Psoas muscle (tissue), 7 donors: ENCODE measurements at regions not wholly inside any gene's neighbourhood (a gene's known extent, or its start where the extent isn't known, plus 50 kb on each side); places are given as distances from the start of the nearest gene placed in this dataset.
A peak's percentile ranks its signal among the peaks of the same experiment; 100 is the strongest.

ENCODE experiments used
- ATAC-seq, 4 donors: fragments of 200-7000 bp; cut with Tn5 transposase; one replicate each; pipeline ENCODE4 v1.9.1; 2020; ENCODE audit warnings: moderate library complexity in 3 of 4, mild to moderate bottlenecking in 2 of 4
- DNase-seq, 2 donors: peaks; one replicate each; pipeline ENCODE4 v3.0.0-alpha.2; 2020
- H3K27ac ChIP-seq: fragments of 200-600 bp; one replicate; pipeline ENCODE4 v1.8.0; 2022
- H3K27me3 ChIP-seq, 3 donors: fragments of 200-600 bp in 1 of 3; one replicate each; pipeline versions ENCODE4 v1.6.1 to v1.8.0; 2013 to 2022; ENCODE audit warnings: low read length in 2 of 3, mild to moderate bottlenecking in 2 of 3, moderate library complexity in 1 of 3; ENCODE audit not compliant: insufficient read depth in 3 of 3
- H3K36me3 ChIP-seq, 2 donors: fragments of 200-600 bp in 1 of 2; one replicate each; pipeline versions ENCODE4 v1.6.1 to v1.8.0; 2013 to 2022; ENCODE audit warnings: low read depth in 1 of 2, mild to moderate bottlenecking in 1 of 2, moderate library complexity in 1 of 2; ENCODE audit not compliant: insufficient read depth in 1 of 2
- H3K4me1 ChIP-seq: fragments of 200-600 bp; one replicate; pipeline ENCODE4 v1.8.0; 2022
- H3K4me3 ChIP-seq: fragments of 200-600 bp; one replicate; pipeline ENCODE4 v1.8.0; 2022; ENCODE audit warnings: mild to moderate bottlenecking
- H3K9me3 ChIP-seq: fragments of 200-600 bp; one replicate; pipeline ENCODE4 v1.8.0; 2022
- WGBS, 3 donors: extraction: QIAGEN DNeasy Blood & Tissue Kit; methylation state at CpG; one replicate each; pipeline versions ENCODE4 v1.1.6 to v1.1.7; 2013; 5-methylcytosine and 5-hydroxymethylcytosine counted together
- intact Hi-C, 2 donors: fragments of 100-400 bp; cut with DNase I; formaldehyde crosslinking; loops; one replicate each; pipeline versions ENCODE4 v1.11.0 to v1.14.2; 2022
- TF ChIP-seq, protein P1 (sequence below): fragments of 200-600 bp; IDR thresholded peaks from one replicate; pipeline ENCODE4 v1.8.0; 2022; ENCODE audit warnings: antibody characterized with exemption
- donor health status: healthy with polysubstance abuse.
- donor health status: DM: no; HTN: no; CAD: no; lungs with moderate emphysema.
- donor health status: Bipolar disorder and iron deficiency.
- donor health status: healthy.
- donor health status: DM: yes; HTN: yes; CAD: no.
- donor health status: DM: no; HTN: no; CAD: no.
- donor health status: DM: yes; HTN: yes; CAD: no.

DNA sequence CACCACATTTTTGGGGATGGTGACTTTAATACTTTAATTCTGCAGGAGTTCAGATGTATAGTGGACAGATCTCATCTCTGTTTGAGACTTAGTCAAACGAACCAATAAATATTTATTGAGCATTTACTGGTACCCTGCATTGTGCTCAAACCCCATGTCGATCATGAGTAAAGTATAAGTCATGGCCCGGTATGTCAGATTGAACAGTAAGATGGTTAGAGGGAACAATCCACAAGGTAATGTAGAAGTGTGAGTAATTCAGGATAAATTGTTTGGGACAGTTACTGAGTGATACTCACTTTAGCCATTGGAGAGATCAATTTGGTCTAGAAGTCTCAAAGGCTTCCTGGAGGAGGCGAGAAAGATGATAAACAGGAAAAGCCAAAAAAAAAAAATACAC is 265.5 kb upstream of the C2CD4B start:
- DNase-seq, result no peak
- H3K4me3 ChIP-seq, result no peak overlapping the region
- ATAC-seq, result no peak
- no peaks in the 10 kb centered on the region for H3K36me3 ChIP-seq
- H3K9me3 ChIP-seq, result no peaks in the 10 kb centered on the region
- H3K27me3 ChIP-seq, result no peaks in the 10 kb centered on the region
- peaks cover 53% of the 10 kb centered on the region for H3K4me1 ChIP-seq
- 86 to 91% (median 88%) methylated on average over 4 of the region's 4 CpGs for WGBS, 3 donors
- intact Hi-C loops, result loop anchor here in 1 of 2 donors (5.0 kb wide), 1 partner anchor 38 kb away; the partner anchor contains the start of gene TLN2
- H3K27ac ChIP-seq, result peak overlapping the region; percentile 87
- TF ChIP-seq, protein P1, sequence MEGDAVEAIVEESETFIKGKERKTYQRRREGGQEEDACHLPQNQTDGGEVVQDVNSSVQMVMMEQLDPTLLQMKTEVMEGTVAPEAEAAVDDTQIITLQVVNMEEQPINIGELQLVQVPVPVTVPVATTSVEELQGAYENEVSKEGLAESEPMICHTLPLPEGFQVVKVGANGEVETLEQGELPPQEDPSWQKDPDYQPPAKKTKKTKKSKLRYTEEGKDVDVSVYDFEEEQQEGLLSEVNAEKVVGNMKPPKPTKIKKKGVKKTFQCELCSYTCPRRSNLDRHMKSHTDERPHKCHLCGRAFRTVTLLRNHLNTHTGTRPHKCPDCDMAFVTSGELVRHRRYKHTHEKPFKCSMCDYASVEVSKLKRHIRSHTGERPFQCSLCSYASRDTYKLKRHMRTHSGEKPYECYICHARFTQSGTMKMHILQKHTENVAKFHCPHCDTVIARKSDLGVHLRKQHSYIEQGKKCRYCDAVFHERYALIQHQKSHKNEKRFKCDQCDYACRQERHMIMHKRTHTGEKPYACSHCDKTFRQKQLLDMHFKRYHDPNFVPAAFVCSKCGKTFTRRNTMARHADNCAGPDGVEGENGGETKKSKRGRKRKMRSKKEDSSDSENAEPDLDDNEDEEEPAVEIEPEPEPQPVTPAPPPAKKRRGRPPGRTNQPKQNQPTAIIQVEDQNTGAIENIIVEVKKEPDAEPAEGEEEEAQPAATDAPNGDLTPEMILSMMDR, result no peak

DNA sequence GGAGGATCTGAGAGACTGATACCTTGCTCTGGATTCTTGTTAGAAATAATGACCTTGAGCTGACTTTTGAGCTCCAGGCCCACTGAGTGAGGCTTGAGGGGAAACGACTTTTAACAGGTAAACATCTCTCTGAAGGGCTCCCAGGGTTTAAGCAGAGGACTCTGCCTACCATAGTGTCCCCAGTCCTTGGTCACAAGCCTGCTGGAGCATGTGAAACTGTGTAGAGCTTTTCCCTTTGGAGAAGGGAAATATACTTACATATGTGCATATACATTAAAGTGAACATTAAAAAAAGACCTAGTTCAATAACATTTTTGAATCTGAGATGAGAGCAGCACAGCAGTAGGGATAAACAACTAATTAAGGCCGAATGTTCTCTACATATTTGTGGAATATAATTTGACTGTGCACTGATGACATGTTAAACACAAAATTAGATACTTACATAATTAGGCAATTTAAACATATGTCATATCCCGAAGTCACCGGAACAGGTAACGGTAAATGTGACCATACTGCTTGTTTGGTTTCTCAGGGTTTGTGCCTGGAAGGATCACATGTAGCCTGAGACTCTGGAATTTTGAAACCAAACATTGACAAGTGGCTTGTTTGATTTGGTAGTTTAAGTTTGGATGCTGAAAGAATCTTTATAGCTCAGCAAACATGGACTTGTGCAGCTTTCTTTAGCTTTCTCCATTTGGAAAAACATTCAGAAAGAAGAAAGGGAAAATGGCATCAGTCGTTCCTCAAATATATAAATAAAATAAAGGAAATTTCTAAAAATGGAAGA is 266.1 kb upstream of the C2CD4B start:
- TF ChIP-seq, protein P1, result no peak
- no peak for ATAC-seq
- H3K27ac ChIP-seq, result peak overlapping the region; percentile 87
- H3K4me1 ChIP-seq, result peaks cover 51% of the 10 kb centered on the region
- no peaks in the 10 kb centered on the region for H3K9me3 ChIP-seq
- intact Hi-C loops, result loop anchor here in 1 of 2 donors (5.0 kb wide), 1 partner anchor 39 kb away; the partner anchor contains the start of gene TLN2
- no peak overlapping the region for H3K4me3 ChIP-seq
- H3K27me3 ChIP-seq, result no peaks in the 10 kb centered on the region
- DNase-seq, result no peak
- H3K36me3 ChIP-seq, result no peaks in the 10 kb centered on the region
- 62 to 83% (median 67%) methylated on average over 6 of the region's 6 CpGs for WGBS, 3 donors

DNA sequence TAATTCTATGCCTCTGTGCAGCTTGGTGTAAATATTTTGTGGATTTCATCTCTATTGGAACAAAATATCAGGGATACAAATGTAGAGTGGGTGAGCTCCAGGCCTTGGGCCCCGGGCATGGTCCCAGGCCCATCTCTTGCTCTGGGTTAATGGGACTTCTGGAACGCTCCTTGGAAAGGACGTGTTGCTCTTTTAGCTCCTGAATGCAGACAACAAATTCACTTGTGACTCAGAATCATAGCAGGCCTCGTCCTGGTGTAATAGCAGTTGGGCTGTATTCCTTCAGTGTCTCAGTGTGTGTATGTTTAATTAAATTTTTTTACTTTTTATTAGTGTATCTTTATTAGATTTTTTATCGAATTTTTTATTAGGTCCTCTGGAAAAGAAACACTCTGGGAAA is 266.7 kb upstream of the C2CD4B start:
- H3K9me3 ChIP-seq, result no peaks in the 10 kb centered on the region
- 60 to 85% (median 66%) methylated on average over 5 of the region's 5 CpGs for WGBS, 3 donors
- no peak overlapping the region for H3K4me3 ChIP-seq
- ATAC-seq, result peak in 2 of 4 donors; percentile 35 to 38
- TF ChIP-seq, protein P1, result no peak
- intact Hi-C loops, result loop anchor here in 1 of 2 donors (5.0 kb wide), 1 partner anchor 40 kb away; the partner anchor contains the start of gene TLN2
- H3K36me3 ChIP-seq, result no peaks in the 10 kb centered on the region
- DNase-seq, result no peak
- H3K27me3 ChIP-seq, result no peaks in the 10 kb centered on the region
- peaks cover 51% of the 10 kb centered on the region for H3K4me1 ChIP-seq
- H3K27ac ChIP-seq, result peak overlapping the region; percentile 87

DNA sequence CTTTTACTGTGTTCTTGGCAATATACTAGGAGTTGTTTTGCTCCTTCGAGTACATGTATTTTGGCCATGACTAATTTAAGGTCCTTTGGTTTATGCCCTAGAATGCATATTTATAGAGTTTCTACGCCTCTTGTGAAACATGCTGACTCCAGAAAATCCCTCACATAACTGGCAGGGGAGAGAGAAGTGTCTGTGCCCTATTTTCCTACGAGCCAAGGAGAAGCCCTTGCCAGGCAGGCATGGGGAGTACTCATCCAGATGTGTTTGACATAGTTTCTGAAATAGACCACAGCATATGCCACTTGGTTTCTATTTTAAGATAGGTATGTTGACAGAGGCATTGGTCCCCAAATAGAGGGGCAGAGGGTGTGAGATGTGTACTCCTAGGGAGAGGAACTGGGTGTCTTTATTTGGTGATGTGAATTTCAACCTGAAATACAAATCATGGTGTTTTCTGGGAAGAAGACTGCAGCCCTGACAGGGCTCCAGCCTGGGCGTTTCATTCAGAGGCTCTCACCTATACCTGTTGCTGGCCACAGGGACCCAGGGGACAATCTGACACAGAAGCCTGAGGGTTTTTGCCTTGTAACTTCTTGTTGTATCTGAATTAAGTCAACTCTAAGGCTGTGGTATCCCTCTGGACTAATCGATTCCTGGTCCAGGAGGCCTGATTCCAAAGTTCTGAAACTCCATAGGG is 267.8 kb upstream of the C2CD4B start:
- peak; percentile 52 to 86 for DNase-seq
- ATAC-seq, result peak; percentile 96 to 97 (median 96)
- Histone ChIP-seq H3K36me3 (no peaks in the 10 kb centered on the region), H3K4me3 (no peak overlapping the region), H3K9me3 (no peaks in the 10 kb centered on the region), H3K27ac (peak overlapping the region; percentile 87), H3K4me1 (peaks cover 40% of the 10 kb centered on the region), H3K27me3 (no peaks in the 10 kb centered on the region)
- TF ChIP-seq, protein P1, result no peak
- 27 to 43% (median 27%) methylated on average over 5 of the region's 5 CpGs for WGBS, 3 donors
- intact Hi-C loops, result loop anchor here in 1 of 2 donors (5.0 kb wide), 1 partner anchor 41 kb away; the partner anchor contains the start of gene TLN2
